Erythroblast (primary cell): ENCODE measurements at regions not wholly inside any gene's neighbourhood (a gene's known extent, or its start where the extent isn't known, plus 50 kb on each side); places are given as distances from the start of the nearest gene placed in this dataset.

Source experiments
- GATA1 ChIP-seq: IDR thresholded peaks from 2 replicates; pipeline ENCODE4 v1.6.1; 2011; ENCODE audit warnings: low read depth, mild to moderate bottlenecking, control low read depth, low read length, moderate library complexity
- POLR2A ChIP-seq: IDR thresholded peaks from 2 replicates; pipeline ENCODE4 v1.6.1; 2011; ENCODE audit warnings: mild to moderate bottlenecking, low read length

GRCh38 chr1:229751610-229752009 is 125.6 kb downstream of the URB2 start:
- TF ChIP-seq POLR2A (no peak), GATA1 (no peak)
